Retinal pigment epithelial cell (primary cell): ENCODE measurements at regions not wholly inside any gene's neighbourhood (a gene's known extent, or its start where the extent isn't known, plus 50 kb on each side); places are given as distances from the start of the nearest gene placed in this dataset.

Experiments
- DNase-seq: peaks from one replicate; pipeline ENCODE4 v3.0.0-alpha.2; 2010; ENCODE audit warnings: low read depth
- H3K4me3 ChIP-seq: 2 replicates; pipeline ENCODE4 v1.5.1; 2011; ENCODE audit warnings: mild to moderate bottlenecking, low read length, control low read depth, moderate library complexity
- TF ChIP-seq, protein P1 (sequence below): conservative IDR thresholded peaks from 2 replicates; pipeline ENCODE4 v1.5.1; 2011; ENCODE audit warnings: low read depth, low read length, control low read depth, inconsistent platforms

DNA sequence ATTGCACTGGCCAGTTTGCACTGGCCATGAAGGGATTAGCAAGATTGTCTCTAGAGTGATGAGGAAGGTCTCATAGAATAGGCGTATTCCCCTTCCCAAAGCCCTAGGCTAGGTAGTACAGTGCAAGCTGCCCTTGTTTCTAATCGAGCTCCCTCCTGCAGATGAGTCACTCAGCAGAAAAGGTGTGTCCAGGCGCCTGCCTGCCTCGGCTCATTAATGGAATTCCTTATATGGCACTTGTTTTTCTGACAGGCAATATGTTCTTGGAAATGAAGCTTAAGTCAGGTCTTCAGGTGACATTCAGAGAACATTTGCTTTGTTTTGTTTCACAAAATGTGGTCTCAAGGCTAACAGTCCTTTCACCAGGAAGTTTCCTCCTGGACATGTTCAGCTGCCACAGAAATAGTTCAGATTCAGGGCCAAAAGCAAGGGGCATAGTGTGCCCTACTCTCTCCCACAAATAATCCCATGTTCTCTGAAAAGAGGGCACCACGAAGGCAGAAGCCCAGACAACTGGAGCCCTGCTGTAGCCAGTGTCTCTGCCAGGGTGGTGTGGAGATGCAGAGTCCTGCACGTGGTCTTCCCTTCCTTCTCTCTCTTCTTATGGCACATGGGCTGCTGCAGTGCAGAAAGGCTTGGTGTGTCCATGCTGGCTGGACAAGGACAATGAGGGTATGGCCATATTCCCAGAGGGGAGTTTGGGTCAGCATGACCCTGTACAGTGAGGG, 281.1 kb upstream of the MAP3K1 start:
- TF ChIP-seq, protein P1, sequence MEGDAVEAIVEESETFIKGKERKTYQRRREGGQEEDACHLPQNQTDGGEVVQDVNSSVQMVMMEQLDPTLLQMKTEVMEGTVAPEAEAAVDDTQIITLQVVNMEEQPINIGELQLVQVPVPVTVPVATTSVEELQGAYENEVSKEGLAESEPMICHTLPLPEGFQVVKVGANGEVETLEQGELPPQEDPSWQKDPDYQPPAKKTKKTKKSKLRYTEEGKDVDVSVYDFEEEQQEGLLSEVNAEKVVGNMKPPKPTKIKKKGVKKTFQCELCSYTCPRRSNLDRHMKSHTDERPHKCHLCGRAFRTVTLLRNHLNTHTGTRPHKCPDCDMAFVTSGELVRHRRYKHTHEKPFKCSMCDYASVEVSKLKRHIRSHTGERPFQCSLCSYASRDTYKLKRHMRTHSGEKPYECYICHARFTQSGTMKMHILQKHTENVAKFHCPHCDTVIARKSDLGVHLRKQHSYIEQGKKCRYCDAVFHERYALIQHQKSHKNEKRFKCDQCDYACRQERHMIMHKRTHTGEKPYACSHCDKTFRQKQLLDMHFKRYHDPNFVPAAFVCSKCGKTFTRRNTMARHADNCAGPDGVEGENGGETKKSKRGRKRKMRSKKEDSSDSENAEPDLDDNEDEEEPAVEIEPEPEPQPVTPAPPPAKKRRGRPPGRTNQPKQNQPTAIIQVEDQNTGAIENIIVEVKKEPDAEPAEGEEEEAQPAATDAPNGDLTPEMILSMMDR = no peak
- DNase-seq = peak; percentile 87
- no peak overlapping the region for H3K4me3 ChIP-seq

DNA sequence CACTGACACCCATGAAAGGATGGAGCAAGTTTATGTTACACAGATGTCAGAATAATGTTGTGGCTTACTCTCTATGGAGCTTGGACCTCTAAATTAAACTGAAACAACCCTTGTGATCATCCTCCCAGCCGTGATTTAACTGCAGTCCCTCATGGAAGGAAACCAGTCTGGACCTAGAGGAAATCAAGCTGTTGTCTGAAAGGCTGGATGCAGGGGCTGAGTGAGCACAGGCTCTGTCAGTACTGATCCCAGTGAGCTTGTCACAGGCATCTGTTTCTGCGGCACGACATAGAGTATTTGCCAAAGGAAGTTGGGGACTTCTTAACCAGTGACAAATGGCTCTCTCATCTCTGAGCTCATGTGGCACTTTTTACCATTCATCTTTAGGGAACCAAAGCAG, 282.9 kb upstream of the MAP3K1 start:
- TF ChIP-seq, protein P1 = no peak
- DNase-seq = no peak
- no peak overlapping the region for H3K4me3 ChIP-seq

DNA sequence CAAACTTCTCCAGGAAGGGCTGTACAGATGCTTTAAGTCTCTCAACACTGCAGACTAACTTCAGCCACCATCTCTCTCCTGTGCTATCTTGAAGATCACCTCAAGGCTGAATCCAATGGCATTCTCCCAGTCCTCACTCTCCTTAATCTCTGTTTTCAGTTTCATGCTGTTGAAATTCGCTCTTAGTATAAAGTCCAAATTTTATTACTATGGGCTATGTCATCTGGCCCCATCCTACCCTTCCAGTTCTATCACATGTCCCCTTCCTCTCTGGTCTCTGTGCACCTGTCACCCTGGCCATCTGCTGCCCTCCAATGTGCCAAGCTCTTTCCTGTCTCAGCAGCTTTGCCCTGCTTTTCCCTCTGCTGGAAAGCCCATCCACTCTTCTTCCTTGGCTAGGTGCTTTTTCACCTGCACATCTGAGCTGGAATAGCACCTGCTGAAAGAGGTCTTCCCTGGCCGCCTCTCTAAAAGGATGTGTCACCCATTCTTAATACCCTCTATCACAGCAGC, 284.7 kb upstream of the MAP3K1 start:
- DNase-seq = no peak
- no peak overlapping the region for H3K4me3 ChIP-seq
- TF ChIP-seq, protein P1 = no peak

DNA sequence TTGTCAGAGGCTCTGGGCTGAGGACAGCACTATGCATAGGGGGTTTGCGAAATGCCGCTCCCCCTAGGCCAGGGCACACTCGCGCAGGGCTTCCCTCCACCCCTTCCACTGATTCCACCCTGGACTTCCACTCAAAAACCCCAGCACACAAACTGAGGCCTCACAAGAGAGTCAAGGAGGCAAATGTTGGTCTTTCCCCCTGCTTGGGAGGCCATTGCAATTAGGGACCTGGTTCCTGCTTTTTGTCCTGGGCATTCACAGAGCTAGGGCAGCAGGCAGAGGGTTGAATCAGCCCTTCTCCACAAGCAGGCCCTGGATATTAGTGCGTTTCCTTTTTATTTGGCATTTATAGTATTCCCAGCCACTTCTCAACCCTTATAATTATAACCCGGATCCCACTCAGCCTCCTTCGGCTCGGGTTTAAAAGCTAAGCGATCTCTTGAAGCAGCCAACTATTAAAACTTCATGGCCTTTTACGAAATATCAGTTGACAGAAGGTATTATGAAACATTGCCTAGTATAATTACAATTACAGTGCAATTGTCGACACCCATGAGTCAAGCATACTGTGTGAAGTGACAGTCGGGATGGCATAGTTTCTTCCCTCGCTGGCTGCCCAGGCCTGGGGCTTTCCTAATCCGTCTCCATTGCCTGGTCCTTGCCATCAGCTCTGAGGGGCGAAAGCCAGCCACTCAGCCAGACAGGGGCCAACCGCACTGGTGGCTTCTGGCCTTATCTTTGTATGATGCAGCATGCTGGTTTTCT, 285.5 kb upstream of the MAP3K1 start:
- no peak for DNase-seq
- TF ChIP-seq, protein P1 = no peak
- H3K4me3 ChIP-seq = no peak overlapping the region

DNA sequence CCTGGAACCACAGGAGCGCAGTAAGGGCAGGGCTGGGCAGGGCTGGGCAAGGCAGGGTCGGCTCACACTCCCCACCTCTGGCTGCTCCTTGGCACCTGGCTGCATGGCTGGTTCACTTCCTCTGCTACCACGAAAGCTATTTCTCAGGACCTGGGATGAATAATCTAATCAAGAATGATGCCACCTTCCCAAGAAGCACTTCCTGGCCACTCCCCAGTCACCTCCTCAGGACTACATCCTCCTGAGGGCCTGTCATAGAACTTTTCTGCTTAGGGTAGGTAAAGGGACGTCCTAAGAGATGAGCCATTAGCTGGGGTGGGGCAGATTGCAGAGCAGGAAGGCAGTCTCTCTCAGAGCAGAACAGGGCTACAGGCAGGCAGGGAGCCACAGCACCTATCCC, 288.2 kb upstream of the MAP3K1 start:
- TF ChIP-seq, protein P1 = no peak
- no peak for DNase-seq
- H3K4me3 ChIP-seq = no peak overlapping the region

DNA sequence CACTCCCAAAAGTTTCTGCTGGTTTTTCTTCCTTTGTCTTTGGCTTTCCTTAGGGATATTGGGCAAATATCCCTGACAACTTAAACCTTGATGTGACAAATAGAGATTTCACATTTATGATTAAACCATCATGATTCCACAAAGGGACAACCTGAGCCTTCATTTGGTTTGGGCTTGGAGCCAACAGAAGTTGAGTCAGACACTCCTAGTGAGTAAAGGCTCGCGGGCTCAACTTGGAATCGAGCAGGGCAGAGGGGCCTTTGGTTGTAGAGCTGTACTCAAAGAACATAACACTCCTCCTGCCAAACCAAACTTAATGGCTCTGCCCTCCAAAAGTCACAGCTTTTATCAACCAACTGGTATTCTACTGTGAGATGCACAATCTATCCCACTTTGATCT, 290.2 kb upstream of the MAP3K1 start:
- H3K4me3 ChIP-seq = no peak overlapping the region
- no peak for DNase-seq
- TF ChIP-seq, protein P1 = no peak
